Prostate gland (tissue), 2 donors: ENCODE measurements at regions not wholly inside any gene's neighbourhood (a gene's known extent, or its start where the extent isn't known, plus 50 kb on each side); places are given as distances from the start of the nearest gene placed in this dataset.

ENCODE experiments used
- DNase-seq: peaks from one replicate; pipeline ENCODE4 v3.0.0-alpha.2; 2019; ENCODE audit warnings: low spot score
- H3K27ac ChIP-seq, 2 donors: fragments of 200-600 bp; sonication (generic); 2 replicates each; pipeline ENCODE4 v1.5.1; 2017 to 2019
- H3K27me3 ChIP-seq: fragments of 200-600 bp; sonication (generic); replicated peaks from 2 replicates; pipeline ENCODE4 v1.5.1; 2019; ENCODE audit not compliant: insufficient read depth
- H3K36me3 ChIP-seq, 2 donors: fragments of 200-600 bp; sonication (generic); 1 replicate in 1 of 2; 2 replicates in 1 of 2; pipeline versions ENCODE4 v1.5.1 to v1.8.1; 2017 to 2019
- H3K4me1 ChIP-seq: fragments of 200-600 bp; sonication (generic); replicated peaks from 2 replicates; pipeline ENCODE4 v1.5.1; 2019
- H3K4me3 ChIP-seq, 2 donors: fragments of 200-600 bp; sonication (generic); 2 replicates each; pipeline ENCODE4 v1.5.1; 2017 to 2019
- H3K9me3 ChIP-seq: fragments of 200-600 bp; sonication (generic); 2 replicates; pipeline ENCODE4 v1.5.1; 2017
- CTCF ChIP-seq, 4 experiments: fragments of 200-600 bp in 2 of 4; fragments of 450-650 bp in 2 of 4; sonication (generic) in 2 of 4; IDR thresholded peaks; 1 replicate in 3 of 4; 2 replicates in 1 of 4; pipeline ENCODE4 v1.5.1; 2016 to 2019; ENCODE audit warnings: antibody characterized with exemption in 4 of 4, mild to moderate bottlenecking in 2 of 4, moderate library complexity in 2 of 4
- POLR2A ChIP-seq: fragments of 450-650 bp; IDR thresholded peaks from one replicate; pipeline ENCODE4 v1.6.1; 2016; ENCODE audit warnings: antibody characterized with exemption, mild to moderate bottlenecking
- POLR2AphosphoS5 ChIP-seq: sonication (generic); formaldehyde crosslinking; IDR thresholded peaks from one replicate; pipeline ENCODE4 v1.6.1; 2017; ENCODE audit warnings: antibody characterized with exemption
- WGBS: methylation state at CpG from one replicate; pipeline ENCODE4 v1.1.5; 2018; 5-methylcytosine and 5-hydroxymethylcytosine counted together
- intact Hi-C: fragments of 100-400 bp; cut with DNase I; formaldehyde crosslinking; loops from one replicate; pipeline ENCODE4 v1.14.2; 2022

- no peaks in the 10 kb centered on the region for H3K36me3 ChIP-seq
- H3K9me3 ChIP-seq: no peaks in the 10 kb centered on the region
- no peaks in the 10 kb centered on the region for H3K27me3 ChIP-seq
- intact Hi-C loops: loop anchor here (2.0 to 5.0 kb wide), 5 partner anchors 95 to 505 kb away; no protein-coding TSS in a partner anchor
- H3K4me1 ChIP-seq: no peaks in the 10 kb centered on the region
- 18% methylated on average over 67 of the region's 67 CpGs for whole genome bisulfite sequencing
- TF ChIP-seq POLR2AphosphoS5: peak; percentile 50
- peak in 2 of 4 experiments; percentile 12 to 22 for TF ChIP-seq CTCF (IDR thresholded peaks at IDR 0.05)
- TF ChIP-seq POLR2A: peak; percentile 55
- peak; percentile 61 for DNase-seq
- peak overlapping the region; percentile 66 to 90 for H3K27ac ChIP-seq
- H3K4me3 ChIP-seq: peak overlapping the region; percentile 36 to 38
Measured at GRCh38 chr9:107637421-107638420, 148.2 kb upstream of the KLF4 start.

GRCh38 chr9:107636571-107637381 is 147.2 kb upstream of the KLF4 start:
- no peaks in the 10 kb centered on the region for H3K36me3 ChIP-seq
- DNase-seq: no peak
- TF ChIP-seq POLR2AphosphoS5 (no peak), CTCF (IDR thresholded peaks at IDR 0.05) (no peak), POLR2A (no peak)
- intact Hi-C loops: loop anchor here (5.0 kb wide), 4 partner anchors 96 to 506 kb away; no protein-coding TSS in a partner anchor
- H3K27ac ChIP-seq: peak overlapping the region; percentile 66 to 90
- WGBS: 95% methylated on average over 5 of the region's 5 CpGs
- H3K4me1 ChIP-seq: no peaks in the 10 kb centered on the region
- H3K4me3 ChIP-seq: no peak overlapping the region
- H3K27me3 ChIP-seq: no peaks in the 10 kb centered on the region
- no peaks in the 10 kb centered on the region for H3K9me3 ChIP-seq

- intact Hi-C loops: loop anchor here (5.0 kb wide), 4 partner anchors 97 to 507 kb away; no protein-coding TSS in a partner anchor
- H3K36me3 ChIP-seq: no peaks in the 10 kb centered on the region
- H3K4me3 ChIP-seq: no peak overlapping the region
- DNase-seq: no peak
- no peaks in the 10 kb centered on the region for H3K9me3 ChIP-seq
- H3K27ac ChIP-seq: no peak overlapping the region
- 93% methylated on average over 6 of the region's 6 CpGs for whole genome bisulfite sequencing
- no peaks in the 10 kb centered on the region for H3K4me1 ChIP-seq
- no peak for TF ChIP-seq POLR2AphosphoS5
- no peak for TF ChIP-seq CTCF (IDR thresholded peaks at IDR 0.05)
- TF ChIP-seq POLR2A: no peak
- no peaks in the 10 kb centered on the region for H3K27me3 ChIP-seq
Measured at GRCh38 chr9:107635803-107636174, 146.2 kb upstream of the KLF4 start.

GRCh38 chr9:107635101-107635802 is 145.7 kb upstream of the KLF4 start:
- H3K36me3 ChIP-seq: no peaks in the 10 kb centered on the region
- no peak overlapping the region for H3K27ac ChIP-seq
- 78% methylated on average over 7 of the region's 7 CpGs for WGBS
- H3K4me3 ChIP-seq: no peak overlapping the region
- no peak for TF ChIP-seq POLR2A
- no peaks in the 10 kb centered on the region for H3K27me3 ChIP-seq
- no peaks in the 10 kb centered on the region for H3K4me1 ChIP-seq
- H3K9me3 ChIP-seq: no peaks in the 10 kb centered on the region
- DNase-seq: no peak
- intact Hi-C loops: loop anchor here (5.0 kb wide), 4 partner anchors 97 to 507 kb away; no protein-coding TSS in a partner anchor
